ENCODE measurements at regions not wholly inside any gene's neighbourhood (a gene's known extent, or its start where the extent isn't known, plus 50 kb on each side); places are given as distances from the start of the nearest gene placed in this dataset.

- Histone ChIP-seq H3K36me3 (ENCODE audit: insufficient read depth, low read length) (no peaks in the 10 kb centered on the region), H3K4me2 (ENCODE audit: low read depth, low read length, poor library complexity, severe bottlenecking) (no peak overlapping the region), H3K27me3 (ENCODE audit: insufficient read depth, low read length, poor library complexity, severe bottlenecking) (no peaks in the 10 kb centered on the region), H3F3A (ENCODE audit: low read depth) (no peaks in the 10 kb centered on the region), H3K4me1 (ENCODE audit: insufficient read depth, low read length, poor library complexity, severe bottlenecking) (no peaks in the 10 kb centered on the region), H2AFZ (ENCODE audit: low read length) (no peak overlapping the region), H3K9me2 (replicated peaks; ENCODE audit: low read depth, low read length) (no peaks in the 10 kb centered on the region), H3K79me2 (ENCODE audit: insufficient read depth, low read length) (no peaks in the 10 kb centered on the region), H3K9ac (ENCODE audit: low read depth, low read length, poor library complexity, severe bottlenecking) (no peak overlapping the region), H3K9me3 (ENCODE audit: insufficient read depth, low read depth, low read length) (no peaks in the 10 kb centered on the region), H4K20me1 (ENCODE audit: insufficient read depth, low read length, poor library complexity, severe bottlenecking) (no peaks in the 10 kb centered on the region), H3K4me3 (ENCODE audit: low read length, poor library complexity, severe bottlenecking) (no peak overlapping the region)
- TF ChIP-seq, protein P1, sequence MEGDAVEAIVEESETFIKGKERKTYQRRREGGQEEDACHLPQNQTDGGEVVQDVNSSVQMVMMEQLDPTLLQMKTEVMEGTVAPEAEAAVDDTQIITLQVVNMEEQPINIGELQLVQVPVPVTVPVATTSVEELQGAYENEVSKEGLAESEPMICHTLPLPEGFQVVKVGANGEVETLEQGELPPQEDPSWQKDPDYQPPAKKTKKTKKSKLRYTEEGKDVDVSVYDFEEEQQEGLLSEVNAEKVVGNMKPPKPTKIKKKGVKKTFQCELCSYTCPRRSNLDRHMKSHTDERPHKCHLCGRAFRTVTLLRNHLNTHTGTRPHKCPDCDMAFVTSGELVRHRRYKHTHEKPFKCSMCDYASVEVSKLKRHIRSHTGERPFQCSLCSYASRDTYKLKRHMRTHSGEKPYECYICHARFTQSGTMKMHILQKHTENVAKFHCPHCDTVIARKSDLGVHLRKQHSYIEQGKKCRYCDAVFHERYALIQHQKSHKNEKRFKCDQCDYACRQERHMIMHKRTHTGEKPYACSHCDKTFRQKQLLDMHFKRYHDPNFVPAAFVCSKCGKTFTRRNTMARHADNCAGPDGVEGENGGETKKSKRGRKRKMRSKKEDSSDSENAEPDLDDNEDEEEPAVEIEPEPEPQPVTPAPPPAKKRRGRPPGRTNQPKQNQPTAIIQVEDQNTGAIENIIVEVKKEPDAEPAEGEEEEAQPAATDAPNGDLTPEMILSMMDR (conservative IDR thresholded peaks at IDR 0.05; ENCODE audit: low read length): no peak
- TF ChIP-seq EZH2phosphoT487 (IDR thresholded peaks at IDR 0.05; ENCODE audit: borderline replicate concordance): no peak
These were observed 78.7 kb downstream of the CXCL12 start for GRCh38 chr10:44306147-44306710.

GRCh38 chr10:44301781-44302355 lies 83.0 kb downstream of the CXCL12 start:
- TF ChIP-seq, protein P1 (conservative IDR thresholded peaks at IDR 0.05; ENCODE audit: low read length): no peak
- no peak for TF ChIP-seq EZH2phosphoT487 (IDR thresholded peaks at IDR 0.05; ENCODE audit: borderline replicate concordance)
- Histone ChIP-seq H3K4me3 (ENCODE audit: low read length, poor library complexity, severe bottlenecking) (no peak overlapping the region), H3K36me3 (ENCODE audit: insufficient read depth, low read length) (no peaks in the 10 kb centered on the region), H3K9me2 (replicated peaks; ENCODE audit: low read depth, low read length) (no peaks in the 10 kb centered on the region), H3K4me1 (ENCODE audit: insufficient read depth, low read length, poor library complexity, severe bottlenecking) (no peaks in the 10 kb centered on the region), H4K20me1 (ENCODE audit: insufficient read depth, low read length, poor library complexity, severe bottlenecking) (no peaks in the 10 kb centered on the region), H3F3A (ENCODE audit: low read depth) (no peaks in the 10 kb centered on the region), H3K27me3 (ENCODE audit: insufficient read depth, low read length, poor library complexity, severe bottlenecking) (no peaks in the 10 kb centered on the region), H3K9me3 (ENCODE audit: insufficient read depth, low read depth, low read length) (no peaks in the 10 kb centered on the region), H3K79me2 (ENCODE audit: insufficient read depth, low read length) (no peaks in the 10 kb centered on the region), H3K4me2 (ENCODE audit: low read depth, low read length, poor library complexity, severe bottlenecking) (no peak overlapping the region), H2AFZ (ENCODE audit: low read length) (no peak overlapping the region), H3K9ac (ENCODE audit: low read depth, low read length, poor library complexity, severe bottlenecking) (no peak overlapping the region)

DNA sequence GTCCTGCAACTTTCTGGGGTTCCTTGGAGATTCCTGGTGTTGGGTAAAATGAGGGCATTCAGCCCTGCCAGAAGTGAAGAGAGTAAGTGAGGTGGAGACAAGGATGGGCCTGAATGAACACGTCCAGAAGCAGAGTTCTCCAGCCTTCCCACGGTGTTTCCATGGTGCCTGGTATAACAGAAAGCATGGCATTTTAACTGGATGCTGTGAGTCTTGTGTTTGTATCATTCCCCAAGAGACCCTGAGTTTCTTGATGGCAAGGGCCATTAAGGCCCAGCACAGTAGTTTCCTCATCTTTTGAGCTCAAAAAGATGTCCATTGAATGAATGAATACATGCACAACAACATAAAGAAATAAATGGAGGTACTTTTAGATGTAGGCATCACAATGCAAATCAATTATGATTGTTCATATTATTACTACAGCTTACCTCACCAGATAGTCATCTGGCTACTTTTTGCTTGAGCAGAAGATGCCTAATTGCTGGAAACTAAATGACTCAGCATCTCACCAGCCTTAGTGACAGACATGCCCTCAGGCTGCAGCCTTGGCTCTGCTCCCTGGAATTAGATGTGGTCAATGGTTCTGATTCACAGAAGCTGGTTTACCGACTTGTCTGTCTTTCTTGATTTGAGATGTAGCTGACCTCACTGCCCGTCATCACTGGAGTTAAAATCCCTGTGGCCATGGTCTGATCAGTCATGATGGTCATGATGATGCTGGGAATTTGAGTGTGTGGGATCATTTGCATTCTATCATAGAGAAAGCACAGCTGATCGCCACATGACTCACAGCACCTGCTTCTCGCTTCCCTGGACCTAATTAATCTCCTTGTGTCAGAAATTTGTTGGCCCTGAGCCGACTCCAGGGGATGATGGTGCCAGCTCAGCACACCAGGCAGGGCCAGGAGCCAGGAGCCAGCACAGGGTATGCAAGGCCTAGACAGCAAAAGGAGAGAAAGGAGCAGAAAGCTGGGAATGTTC lies 83.9 kb downstream of the CXCL12 start:
- Histone ChIP-seq H3F3A (ENCODE audit: low read depth) (no peaks in the 10 kb centered on the region), H3K9me3 (ENCODE audit: insufficient read depth, low read depth, low read length) (no peaks in the 10 kb centered on the region), H2AFZ (ENCODE audit: low read length) (no peak overlapping the region), H4K20me1 (ENCODE audit: insufficient read depth, low read length, poor library complexity, severe bottlenecking) (no peaks in the 10 kb centered on the region), H3K4me3 (ENCODE audit: low read length, poor library complexity, severe bottlenecking) (no peak overlapping the region), H3K27me3 (ENCODE audit: insufficient read depth, low read length, poor library complexity, severe bottlenecking) (no peaks in the 10 kb centered on the region), H3K4me1 (ENCODE audit: insufficient read depth, low read length, poor library complexity, severe bottlenecking) (no peaks in the 10 kb centered on the region), H3K36me3 (ENCODE audit: insufficient read depth, low read length) (no peaks in the 10 kb centered on the region), H3K9ac (ENCODE audit: low read depth, low read length, poor library complexity, severe bottlenecking) (no peak overlapping the region), H3K79me2 (ENCODE audit: insufficient read depth, low read length) (no peaks in the 10 kb centered on the region), H3K9me2 (replicated peaks; ENCODE audit: low read depth, low read length) (no peaks in the 10 kb centered on the region), H3K4me2 (ENCODE audit: low read depth, low read length, poor library complexity, severe bottlenecking) (no peak overlapping the region)
- no peak for TF ChIP-seq EZH2phosphoT487 (IDR thresholded peaks at IDR 0.05; ENCODE audit: borderline replicate concordance)
- TF ChIP-seq, protein P1 (conservative IDR thresholded peaks at IDR 0.05; ENCODE audit: low read length): no peak
